PC-9 (cell line): ENCODE measurements at regions not wholly inside any gene's neighbourhood (a gene's known extent, or its start where the extent isn't known, plus 50 kb on each side); places are given as distances from the start of the nearest gene placed in this dataset.

ENCODE experiments used
- CTCF ChIP-seq: fragments of 200-600 bp; sonication (generic); conservative IDR thresholded peaks from 2 replicates; pipeline ENCODE4 v1.6.1; 2017; ENCODE audit warnings: mixed run types, antibody characterized with exemption, mild to moderate bottlenecking, moderate library complexity
- EZH2 ChIP-seq: fragments of 200-600 bp; sonication (generic); IDR thresholded peaks from 2 replicates; pipeline ENCODE4 v1.8.0; 2017; ENCODE audit warnings: antibody characterized with exemption, low read depth

- TF ChIP-seq CTCF, result no peak
- no peak for TF ChIP-seq EZH2
Measured at GRCh38 chr15:95095250-95095649, 863.9 kb downstream of the MCTP2 start.
